Activated naive CD4-positive, alpha-beta T cell treated with anti-CD3 and anti-CD28 coated beads, Interleukin-2, amount 50 U/mL, for 16 hours (primary cell): ENCODE measurements at regions not wholly inside any gene's neighbourhood (a gene's known extent, or its start where the extent isn't known, plus 50 kb on each side); places are given as distances from the start of the nearest gene placed in this dataset.

Experiments used
- DNase-seq: peaks from one replicate; pipeline ENCODE4 v3.0.0-alpha.2; 2020

- DNase-seq, result no peak
These were observed 228.6 kb upstream of the PMEPA1 start for GRCh38 chr20:57938158-57939108.

- DNase-seq, result no peak
These were observed 227.0 kb upstream of the PMEPA1 start for GRCh38 chr20:57936636-57937385.

GRCh38 chr20:57934913-57935312, 225.1 kb upstream of the PMEPA1 start:
- no peak for DNase-seq

- no peak for DNase-seq
These were observed 224.4 kb upstream of the PMEPA1 start for GRCh38 chr20:57934007-57934805.

- DNase-seq, result no peak
These were observed 222.5 kb upstream of the PMEPA1 start for GRCh38 chr20:57932227-57932864.

- DNase-seq, result no peak
These were observed 220.5 kb upstream of the PMEPA1 start for GRCh38 chr20:57930351-57930750.

GRCh38 chr20:57928181-57928967, 218.6 kb upstream of the PMEPA1 start:
- DNase-seq, result no peak

GRCh38 chr20:57927376-57927775, 217.6 kb upstream of the PMEPA1 start:
- DNase-seq, result no peak

GRCh38 chr20:57922706-57923105, 212.9 kb upstream of the PMEPA1 start:
- DNase-seq, result no peak

- no peak for DNase-seq
These were observed 212.3 kb upstream of the PMEPA1 start for GRCh38 chr20:57922083-57922482.

- no peak for DNase-seq
These were observed 211.9 kb upstream of the PMEPA1 start for GRCh38 chr20:57921676-57922075.

GRCh38 chr20:57920971-57921370, 211.2 kb upstream of the PMEPA1 start:
- no peak for DNase-seq

- no peak for DNase-seq
These were observed 209.2 kb upstream of the PMEPA1 start for GRCh38 chr20:57919049-57919448.

- no peak for DNase-seq
These were observed 208.7 kb upstream of the PMEPA1 start for GRCh38 chr20:57918551-57918950.

GRCh38 chr20:57914205-57914604, 204.4 kb upstream of the PMEPA1 start:
- no peak for DNase-seq

GRCh38 chr20:57913156-57913930, 203.5 kb upstream of the PMEPA1 start:
- no peak for DNase-seq

- no peak for DNase-seq
These were observed 202.4 kb upstream of the PMEPA1 start for GRCh38 chr20:57912227-57912582.

- no peak for DNase-seq
These were observed 201.9 kb upstream of the PMEPA1 start for GRCh38 chr20:57911512-57912226.

GRCh38 chr20:57910716-57911115, 200.9 kb upstream of the PMEPA1 start:
- DNase-seq, result no peak

- DNase-seq, result no peak
These were observed 200.0 kb upstream of the PMEPA1 start for GRCh38 chr20:57909763-57910331.
